ENCODE measurements at regions not wholly inside any gene's neighbourhood (a gene's known extent, or its start where the extent isn't known, plus 50 kb on each side); places are given as distances from the start of the nearest gene placed in this dataset.

DNA sequence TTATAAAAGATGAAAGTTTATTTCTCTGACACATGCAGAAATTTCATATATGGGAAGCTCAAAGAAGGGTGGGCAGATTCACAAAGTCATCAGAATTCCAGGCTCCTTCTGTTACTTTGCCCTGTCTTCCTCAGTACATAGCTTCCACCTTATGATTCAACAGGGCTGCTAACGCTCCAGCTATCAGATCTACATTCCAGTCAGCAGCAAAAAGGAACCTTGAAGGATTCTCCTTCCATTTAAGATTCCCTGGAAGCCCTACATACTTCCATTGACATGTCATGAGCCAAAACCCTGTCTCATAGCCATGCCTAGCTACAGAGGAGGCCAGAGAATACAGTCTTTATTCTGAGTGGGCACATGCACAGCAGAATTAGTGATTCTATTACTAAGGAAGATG is 103.3 kb downstream of the NCR2 start:
- no peak for DNase-seq (ENCODE audit: insufficient read length, low spot score)
- no peak for FAIRE-seq
- TF ChIP-seq POLR2A (IDR thresholded peaks at IDR 0.05; ENCODE audit: low read depth, low read length): no peak

DNA sequence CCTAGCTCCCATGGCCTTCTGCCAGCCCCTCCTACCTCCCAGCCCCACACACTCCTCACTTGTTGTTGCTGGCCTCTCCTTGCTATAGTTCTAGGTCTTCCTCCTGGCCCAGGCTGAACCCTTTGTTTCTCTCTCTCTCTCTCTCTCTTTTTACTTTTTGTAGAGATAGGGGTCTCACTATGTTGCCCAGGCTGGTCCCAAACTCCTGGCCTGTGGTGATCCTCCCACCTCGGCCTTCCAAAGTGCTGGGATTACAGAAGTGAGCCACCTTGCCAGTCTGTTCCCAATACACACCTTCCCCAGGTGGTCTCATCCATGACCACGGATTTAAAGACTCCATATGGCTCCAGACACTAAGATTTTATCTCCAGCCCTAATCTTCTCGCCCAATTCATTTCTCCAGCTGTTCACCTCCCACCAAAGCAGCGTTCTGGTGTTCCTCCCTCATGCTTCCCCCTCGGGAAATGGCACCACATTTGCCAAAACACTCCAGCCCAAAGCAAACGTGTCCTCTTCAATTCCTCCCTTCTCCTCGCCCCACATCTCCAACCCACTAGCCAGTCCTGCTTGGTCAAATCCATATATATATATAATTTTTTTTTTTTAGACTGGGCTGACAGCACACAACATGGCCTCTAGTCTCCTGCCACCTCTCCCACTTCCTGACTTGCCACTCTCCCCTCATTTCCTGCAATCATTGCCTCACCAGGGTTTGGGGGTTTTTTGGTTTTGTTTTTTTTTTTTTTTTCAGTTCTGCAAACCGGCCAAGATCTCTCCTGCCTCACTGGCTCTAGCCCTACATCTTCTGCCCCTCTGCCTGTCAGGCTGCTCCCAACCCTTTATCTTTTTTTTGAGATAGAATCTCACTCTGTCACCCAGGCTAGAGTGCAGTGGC is 104.4 kb downstream of the NCR2 start:
- FAIRE-seq (no peak), DNase-seq (ENCODE audit: insufficient read length, low spot score) (no peak)
- no peak for TF ChIP-seq POLR2A (IDR thresholded peaks at IDR 0.05; ENCODE audit: low read depth, low read length)

DNA sequence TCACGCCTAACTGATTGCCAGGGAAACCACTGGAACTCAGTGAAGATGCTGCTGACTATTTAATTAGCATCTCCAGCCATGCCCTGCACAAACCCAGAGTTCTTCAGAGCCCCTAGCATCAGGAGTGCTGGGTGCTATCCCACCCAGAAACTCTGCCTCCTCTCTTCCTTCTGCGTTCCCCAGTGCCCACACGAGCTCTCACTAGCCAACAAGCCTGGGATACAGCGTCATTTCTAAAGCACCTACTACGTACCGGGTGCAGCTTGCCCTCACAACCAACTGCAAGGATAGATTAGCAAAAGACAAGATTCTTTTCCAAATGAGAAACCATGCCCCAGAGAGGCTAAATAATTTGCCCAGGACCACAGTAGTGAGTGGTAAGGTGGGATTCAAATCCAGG is 105.2 kb upstream of the FOXP4 start:
- TF ChIP-seq POLR2A (IDR thresholded peaks at IDR 0.05; ENCODE audit: low read depth, low read length): no peak
- FAIRE-seq (no peak), DNase-seq (ENCODE audit: insufficient read length, low spot score) (no peak)

DNA sequence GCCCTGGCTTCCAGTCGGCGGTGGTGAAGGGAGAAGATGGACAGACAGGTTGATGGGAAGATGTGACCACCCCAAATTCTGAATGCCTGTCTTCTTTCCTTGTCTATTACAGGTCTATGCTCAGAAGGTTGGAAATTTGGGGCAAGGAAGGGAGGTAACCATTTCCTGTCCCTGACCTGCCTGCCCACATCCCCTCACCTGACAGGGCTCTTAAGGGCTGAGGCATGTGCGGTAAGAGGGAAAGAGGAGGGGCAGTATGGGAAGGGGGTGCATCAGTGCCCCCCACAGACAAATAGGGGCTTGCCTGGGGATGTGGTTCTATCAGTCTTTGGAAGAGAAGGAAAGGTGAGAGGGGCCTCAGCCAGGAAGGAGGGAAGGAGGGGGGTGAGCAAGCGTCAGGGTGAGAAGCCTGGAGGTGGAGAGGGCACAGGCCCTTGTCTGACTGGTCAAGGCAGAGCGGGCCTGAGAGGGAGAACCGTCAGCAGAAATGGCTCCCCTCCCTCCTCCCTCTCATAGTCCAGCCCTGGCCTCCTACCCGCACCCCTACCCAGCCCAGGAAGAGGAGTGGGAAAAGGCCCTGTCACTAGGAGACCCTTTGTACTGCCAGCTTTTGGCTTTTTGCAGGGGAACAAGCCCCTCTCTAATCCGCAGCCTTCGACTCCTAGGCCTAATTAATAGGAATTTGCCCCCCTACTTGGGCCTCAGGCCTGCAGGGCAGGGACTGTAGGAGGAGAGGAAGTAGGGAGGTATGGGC is 104.4 kb upstream of the FOXP4 start:
- TF ChIP-seq POLR2A (IDR thresholded peaks at IDR 0.05; ENCODE audit: low read depth, low read length): no peak
- FAIRE-seq (no peak), DNase-seq (ENCODE audit: insufficient read length, low spot score) (no peak)

DNA sequence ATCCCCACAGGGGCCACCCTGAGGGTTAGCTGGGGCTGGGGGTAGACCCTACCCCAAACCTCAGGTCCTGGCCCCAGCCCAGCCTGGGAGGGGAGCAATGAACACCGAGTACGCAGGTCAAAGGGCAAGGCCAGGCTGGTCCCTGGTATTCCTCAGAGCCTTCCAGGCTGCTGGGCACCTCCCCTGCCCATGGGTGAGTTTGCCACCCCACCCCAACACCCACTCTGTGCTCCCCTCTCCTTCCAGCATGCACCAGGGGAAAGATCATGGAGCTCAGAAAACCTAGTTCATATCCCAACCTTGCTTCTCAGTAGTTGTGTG is 103.9 kb upstream of the FOXP4 start:
- TF ChIP-seq POLR2A (IDR thresholded peaks at IDR 0.05; ENCODE audit: low read depth, low read length): no peak
- FAIRE-seq: no peak
- no peak for DNase-seq (ENCODE audit: insufficient read length, low spot score)

DNA sequence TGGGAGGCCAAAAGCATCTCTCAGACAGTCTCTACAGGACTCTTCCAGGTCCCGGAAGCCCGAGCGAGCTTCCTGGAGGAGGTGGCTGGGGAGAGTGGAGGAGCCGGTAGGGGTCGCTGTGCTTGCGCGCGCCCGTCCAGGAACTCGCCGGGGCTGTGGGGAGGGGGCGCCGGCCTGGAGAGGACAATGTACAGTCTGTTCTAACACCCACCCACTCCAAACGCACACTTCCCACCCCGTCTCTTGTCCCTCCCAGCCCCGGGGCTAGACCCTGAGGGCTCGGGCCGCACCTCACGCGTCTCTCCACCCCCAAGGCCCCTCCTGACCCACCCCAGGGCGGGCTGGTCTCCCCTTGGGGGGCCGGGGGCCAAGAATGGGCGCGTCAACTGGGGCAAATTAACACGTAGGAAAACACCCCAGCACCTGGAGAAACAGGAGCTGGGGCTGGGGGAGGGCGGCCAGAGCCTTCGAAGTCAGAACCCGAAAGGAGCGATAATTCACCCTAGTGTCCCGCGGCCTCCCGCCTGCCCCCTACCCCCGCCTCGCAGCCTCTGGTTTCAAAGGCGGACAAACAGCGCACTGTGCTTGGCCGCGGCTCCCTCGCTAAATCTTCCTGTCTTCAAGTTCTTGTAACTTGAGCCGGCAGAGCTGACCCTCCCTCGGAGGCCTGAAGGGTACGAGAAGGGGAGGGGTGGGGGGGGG is 103.2 kb upstream of the FOXP4 start:
- FAIRE-seq (no peak), DNase-seq (ENCODE audit: insufficient read length, low spot score) (no peak)
- no peak for TF ChIP-seq POLR2A (IDR thresholded peaks at IDR 0.05; ENCODE audit: low read depth, low read length)

DNA sequence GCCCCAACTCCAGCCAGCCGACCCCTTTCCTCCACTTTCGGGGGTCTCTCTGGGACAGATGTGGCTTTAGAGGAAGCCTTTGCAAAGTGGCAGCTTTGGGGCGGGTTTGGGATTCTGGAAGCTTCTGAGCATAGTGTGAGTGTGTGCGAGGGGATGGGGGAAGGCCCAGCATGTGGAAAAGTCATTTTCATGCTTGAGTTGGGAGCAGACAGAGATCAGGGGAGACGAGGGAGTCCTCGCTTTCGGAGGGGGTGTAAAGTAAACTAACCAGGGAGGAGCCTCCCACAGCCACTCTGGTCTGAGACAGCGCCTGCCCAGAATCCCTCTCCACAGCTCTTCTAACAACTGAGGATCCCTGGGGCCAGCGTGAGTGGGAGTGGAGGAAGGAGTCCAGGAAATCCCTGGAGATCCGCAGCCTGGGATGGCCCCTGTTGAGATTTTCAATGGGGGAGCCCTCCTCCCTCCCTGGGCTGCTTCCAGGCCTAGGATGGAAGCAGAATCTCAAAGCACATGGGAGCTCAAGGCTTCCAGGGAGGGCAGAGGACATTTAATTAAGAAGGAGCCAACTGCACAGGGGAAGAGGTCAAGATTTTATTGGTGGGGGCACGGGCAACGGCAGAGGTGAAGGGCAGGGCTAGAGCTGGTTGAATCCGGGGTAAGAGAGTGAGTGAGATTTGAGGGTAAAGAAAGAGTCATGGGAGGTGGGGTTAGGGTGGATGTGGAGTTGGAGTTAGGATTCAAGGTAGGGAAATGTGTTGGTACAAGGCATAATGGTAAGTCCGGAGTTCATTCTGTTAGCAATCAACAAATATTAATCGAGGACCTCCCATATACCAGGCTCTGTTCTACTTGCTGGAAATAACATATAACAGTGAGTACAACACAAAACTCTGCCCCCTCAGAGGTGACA is 102.3 kb upstream of the FOXP4 start:
- no peak for TF ChIP-seq POLR2A (IDR thresholded peaks at IDR 0.05; ENCODE audit: low read depth, low read length)
- FAIRE-seq (no peak), DNase-seq (ENCODE audit: insufficient read length, low spot score) (no peak)

DNA sequence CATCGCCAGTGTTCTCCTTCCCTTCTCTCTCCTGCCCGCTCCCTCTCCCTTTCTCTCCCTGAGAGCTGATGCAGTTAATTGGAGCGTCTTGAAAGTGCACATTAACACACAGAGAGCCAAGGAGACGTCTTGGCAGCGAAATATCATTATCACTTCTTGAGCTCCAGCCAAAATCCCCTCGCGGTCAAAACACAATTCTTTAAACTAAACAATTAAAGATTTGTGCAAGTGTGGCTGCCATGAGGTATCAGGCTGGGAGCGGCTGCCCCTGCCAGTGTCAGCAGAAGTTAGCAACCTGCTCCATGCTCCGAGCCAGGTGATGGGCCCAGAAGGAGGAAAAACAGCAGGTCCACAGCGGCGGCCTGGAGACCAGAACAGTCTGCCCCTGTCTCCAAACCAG is 100.9 kb upstream of the FOXP4 start:
- DNase-seq (ENCODE audit: insufficient read length, low spot score) (no peak), FAIRE-seq (no peak)
- TF ChIP-seq POLR2A (IDR thresholded peaks at IDR 0.05; ENCODE audit: low read depth, low read length): no peak

DNA sequence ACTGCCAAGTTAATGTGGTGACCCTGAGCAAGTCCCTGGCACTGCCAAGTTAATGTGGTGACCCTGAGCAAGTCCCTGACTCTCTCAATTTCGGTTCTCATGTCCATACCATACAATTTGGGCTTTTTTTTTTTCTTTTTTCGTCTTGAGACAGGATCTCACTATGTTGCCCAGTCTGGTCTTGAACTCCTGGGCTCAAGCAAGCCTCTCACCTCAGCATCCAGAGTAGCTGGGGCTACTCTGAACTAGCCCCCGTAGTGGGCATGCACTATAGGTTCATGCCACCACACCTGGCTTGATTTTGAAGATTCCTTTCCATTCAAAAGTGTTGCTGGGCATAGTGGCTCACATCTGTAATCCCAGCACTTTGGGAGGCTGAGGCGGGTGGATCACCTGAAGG is 100.0 kb upstream of the FOXP4 start:
- no peak for TF ChIP-seq POLR2A (IDR thresholded peaks at IDR 0.05; ENCODE audit: low read depth, low read length)
- no peak for DNase-seq (ENCODE audit: insufficient read length, low spot score)
- FAIRE-seq: no peak

DNA sequence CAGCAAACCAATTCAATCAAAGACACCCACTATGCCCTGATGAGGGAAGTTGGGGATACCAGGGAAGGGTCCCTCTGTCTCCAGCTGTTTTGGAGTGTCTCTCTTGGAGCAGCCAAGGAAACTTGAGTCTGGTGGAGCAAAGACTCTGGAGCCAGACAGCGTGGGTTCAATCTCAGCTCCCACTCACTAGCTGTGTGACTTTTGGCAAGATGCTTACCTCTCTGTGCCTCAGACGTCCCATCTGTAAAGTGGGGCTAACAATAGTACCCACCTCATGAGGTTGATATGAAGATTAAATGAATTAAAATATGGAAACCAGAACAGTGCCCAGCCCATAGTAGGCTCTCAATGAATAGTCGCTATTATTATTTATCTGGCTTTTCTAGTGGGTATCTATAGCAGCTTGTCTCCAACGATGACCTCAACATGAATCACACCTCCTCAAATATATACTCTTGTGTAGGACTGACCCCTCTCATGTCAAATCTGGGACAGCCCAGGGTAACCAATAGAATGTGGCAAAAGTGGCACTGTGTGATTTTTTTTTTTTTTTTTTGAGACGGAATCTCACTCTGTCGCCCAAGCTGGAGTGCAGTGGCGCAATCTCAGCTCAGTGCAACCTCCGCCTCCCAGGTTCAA is 99.2 kb upstream of the FOXP4 start:
- no peak for FAIRE-seq
- DNase-seq (ENCODE audit: insufficient read length, low spot score): no peak
- no peak for TF ChIP-seq POLR2A (IDR thresholded peaks at IDR 0.05; ENCODE audit: low read depth, low read length)

DNA sequence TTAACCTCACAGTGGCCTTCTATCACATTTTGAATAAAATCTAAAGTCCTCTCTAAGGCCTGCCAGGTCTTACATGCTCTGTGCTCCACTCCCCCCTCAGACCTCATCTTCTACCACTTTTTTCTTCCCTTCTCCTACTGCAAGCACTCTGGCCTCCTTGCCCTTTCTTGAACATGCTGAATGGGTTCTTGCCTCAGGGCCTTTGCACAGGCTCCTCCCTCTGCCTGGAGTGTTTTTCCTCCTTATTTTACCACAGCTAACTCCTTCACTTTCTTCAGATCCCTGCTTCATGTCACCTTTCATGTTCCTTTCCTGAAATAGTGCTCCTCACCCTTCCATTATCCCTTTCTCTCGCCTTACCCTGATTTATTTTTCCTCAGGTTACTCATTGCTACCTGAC is 97.9 kb upstream of the FOXP4 start:
- FAIRE-seq: no peak
- TF ChIP-seq POLR2A (IDR thresholded peaks at IDR 0.05; ENCODE audit: low read depth, low read length): no peak
- no peak for DNase-seq (ENCODE audit: insufficient read length, low spot score)

DNA sequence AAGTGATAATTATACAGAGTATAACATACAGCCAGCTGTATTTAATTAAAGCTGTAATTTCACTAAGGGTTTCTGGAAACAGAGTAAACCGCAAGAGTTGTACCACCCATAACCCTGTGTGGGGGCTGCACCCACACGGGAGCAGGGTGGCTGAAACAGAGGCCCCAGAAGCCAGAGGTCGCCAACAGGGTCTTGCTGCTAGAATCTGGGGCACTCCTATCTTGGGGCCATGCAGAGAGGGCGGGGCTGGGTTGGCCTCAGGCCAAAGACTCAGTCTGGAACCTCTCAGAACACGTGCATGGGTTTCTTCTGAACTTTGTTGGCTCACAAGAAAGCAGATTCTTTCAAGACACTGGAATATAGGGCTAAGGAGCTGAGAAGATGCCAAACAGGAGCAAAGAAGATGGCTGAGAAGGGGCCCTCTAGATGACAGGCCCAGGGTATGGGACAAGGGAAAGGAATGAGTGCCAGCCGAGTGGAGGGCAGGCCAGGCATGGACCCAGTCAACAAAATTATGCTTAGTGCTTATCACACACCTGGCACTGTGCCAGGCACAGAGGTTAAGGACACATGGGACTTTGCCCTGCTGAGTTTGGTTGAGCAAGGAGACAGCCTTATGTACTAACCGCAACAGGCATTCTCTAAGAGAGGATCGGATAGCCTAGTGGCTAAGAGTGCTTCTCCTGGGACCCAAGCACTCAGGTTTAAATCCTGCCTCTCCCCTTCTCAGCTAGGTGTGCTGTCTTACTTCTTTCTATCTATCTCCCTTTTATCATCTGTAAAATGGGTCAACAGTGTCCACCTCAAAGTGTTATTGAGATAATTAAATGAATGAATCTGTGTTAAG is 96.6 kb upstream of the FOXP4 start:
- DNase-seq (ENCODE audit: insufficient read length, low spot score): no peak
- TF ChIP-seq POLR2A (IDR thresholded peaks at IDR 0.05; ENCODE audit: low read depth, low read length): no peak
- FAIRE-seq: no peak

Measured in H54 (cell line).